ENCODE measurements at regions not wholly inside any gene's neighbourhood (a gene's known extent, or its start where the extent isn't known, plus 50 kb on each side); places are given as distances from the start of the nearest gene placed in this dataset.

DNA sequence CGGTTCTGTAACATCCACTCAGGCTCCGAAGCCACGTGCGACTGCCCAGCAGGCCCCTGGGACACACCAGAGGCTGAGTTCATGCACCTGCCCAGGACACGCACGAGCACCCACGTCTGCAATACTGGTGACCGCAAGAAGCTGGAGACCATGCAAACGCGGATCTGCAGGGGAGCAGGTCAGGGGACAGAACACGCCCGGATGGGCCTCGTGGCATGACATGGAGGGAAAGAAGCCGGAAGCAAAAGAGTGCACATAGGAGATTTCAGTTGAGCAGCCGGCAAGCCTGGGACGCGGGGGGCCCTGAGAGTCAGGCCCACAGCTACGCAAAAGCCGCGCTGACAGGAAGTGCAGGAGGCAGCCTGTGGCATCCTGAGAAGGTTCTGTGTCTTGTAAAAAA, 73.7 kb downstream of the FOXL3 start:
- TF ChIP-seq, protein P1, sequence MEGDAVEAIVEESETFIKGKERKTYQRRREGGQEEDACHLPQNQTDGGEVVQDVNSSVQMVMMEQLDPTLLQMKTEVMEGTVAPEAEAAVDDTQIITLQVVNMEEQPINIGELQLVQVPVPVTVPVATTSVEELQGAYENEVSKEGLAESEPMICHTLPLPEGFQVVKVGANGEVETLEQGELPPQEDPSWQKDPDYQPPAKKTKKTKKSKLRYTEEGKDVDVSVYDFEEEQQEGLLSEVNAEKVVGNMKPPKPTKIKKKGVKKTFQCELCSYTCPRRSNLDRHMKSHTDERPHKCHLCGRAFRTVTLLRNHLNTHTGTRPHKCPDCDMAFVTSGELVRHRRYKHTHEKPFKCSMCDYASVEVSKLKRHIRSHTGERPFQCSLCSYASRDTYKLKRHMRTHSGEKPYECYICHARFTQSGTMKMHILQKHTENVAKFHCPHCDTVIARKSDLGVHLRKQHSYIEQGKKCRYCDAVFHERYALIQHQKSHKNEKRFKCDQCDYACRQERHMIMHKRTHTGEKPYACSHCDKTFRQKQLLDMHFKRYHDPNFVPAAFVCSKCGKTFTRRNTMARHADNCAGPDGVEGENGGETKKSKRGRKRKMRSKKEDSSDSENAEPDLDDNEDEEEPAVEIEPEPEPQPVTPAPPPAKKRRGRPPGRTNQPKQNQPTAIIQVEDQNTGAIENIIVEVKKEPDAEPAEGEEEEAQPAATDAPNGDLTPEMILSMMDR (IDR thresholded peaks at IDR 0.05 in 8 of 11, conservative IDR thresholded peaks at IDR 0.05 in 3 of 11) = no peak
- peak in 1 of 3 donors; percentile 34 for TF ChIP-seq POLR2AphosphoS5 (IDR thresholded peaks at IDR 0.05)
